K562 (cell line): ENCODE measurements at regions not wholly inside any gene's neighbourhood (a gene's known extent, or its start where the extent isn't known, plus 50 kb on each side); places are given as distances from the start of the nearest gene placed in this dataset.

Experiments used
- ATAC-seq: fragments of 200-7000 bp; cut with Tn5 transposase; 3 replicates; pipeline ENCODE4 v1.9.1; 2020; ENCODE audit warnings: moderate library complexity
- BruUV-seq: library from RNA; stranded (reverse); fragments of 400-500 nt; replicated peaks from 2 replicates; lab custom pipeline; 2021; lab: Mats Ljungman, UMichigan
- CTCF ChIA-PET: fragments of 300-600 bp; formaldehyde crosslinking; extraction: SDS; loops from one replicate; lab custom pipeline; 2021; ENCODE audit warnings: low intra/inter-chr PET ratio; lab: Yijun Ruan, JAX
- POLR2A ChIA-PET: fragments of 300-600, 350-650 bp; sonication (Branson Sonifier 250); formaldehyde crosslinking; extraction: SDS; loops from one replicate; lab custom pipeline; 2021; ENCODE audit warnings: antibody characterized with exemption, inconsistent platforms; lab: Yijun Ruan, JAX
- DNase-seq, 4 experiments: peaks; one replicate each; pipeline versions ENCODE4 v3.0.0 to v3.0.0-alpha.2; 2011 to 2018; ENCODE audit warnings: low spot score in 3 of 4, mixed read lengths in 3 of 4; ENCODE audit errors: extremely low read depth in 1 of 4
- FAIRE-seq: peaks from 2 replicates; lab custom pipeline; 2011; peaks lifted over from hg19 to GRCh38; lab: Jason Lieb, UNC
- H2AFZ ChIP-seq: 2 replicates; pipeline ENCODE4 v1.6.0; 2011; ENCODE audit warnings: low read depth, low read length, control low read depth, inconsistent platforms
- H3K27ac ChIP-seq: fragments of 200-600 bp; 3 replicates; pipeline ENCODE4 v1.8.0; 2011; ENCODE audit warnings: low read depth, mild to moderate bottlenecking, control low read depth, inconsistent platforms, low read length, moderate library complexity, mixed read lengths; ENCODE audit errors: extremely low read depth
- H3K27me3 ChIP-seq, 2 experiments: fragments of 300-600 bp in 1 of 2; 2 replicates in 1 of 2; 3 replicates in 1 of 2; pipeline versions ENCODE4 v1.6.0 to v1.8.0; 2011; ENCODE audit warnings: inconsistent platforms in 2 of 2, low read length in 2 of 2, mild to moderate bottlenecking in 1 of 2, mixed read lengths in 1 of 2, moderate library complexity in 1 of 2; ENCODE audit not compliant: control insufficient read depth in 2 of 2, insufficient read depth in 2 of 2
- H3K36me3 ChIP-seq: fragments of 300-600 bp; 3 replicates; pipeline ENCODE4 v1.8.0; 2011; ENCODE audit warnings: mild to moderate bottlenecking, low read length, inconsistent platforms; ENCODE audit not compliant: control insufficient read depth, insufficient read depth
- H3K4me1 ChIP-seq, 2 experiments: fragments of 200-600 bp in 1 of 2; replicated peaks in 1 of 2; 2 replicates in 1 of 2; 3 replicates in 1 of 2; pipeline versions ENCODE4 v1.5.1 to v1.8.0; 2011; ENCODE audit warnings: inconsistent platforms in 2 of 2, low read length in 2 of 2, mild to moderate bottlenecking in 1 of 2, mixed read lengths in 1 of 2, moderate library complexity in 1 of 2; ENCODE audit not compliant: control insufficient read depth in 2 of 2, insufficient read depth in 2 of 2
- H3K4me2 ChIP-seq: 2 replicates; pipeline ENCODE4 v1.6.1; 2011; ENCODE audit warnings: low read length, control low read depth, inconsistent platforms, mixed read lengths; ENCODE audit not compliant: insufficient read depth
- H3K4me3 ChIP-seq: fragments of 200-600 bp; sonication (generic), shearing (Covaris generic); 2 replicates; pipeline ENCODE4 v1.5.1; 2016; ENCODE audit warnings: control low read depth, inconsistent platforms
- H3K79me2 ChIP-seq: fragments of 200-600 bp; 3 replicates; pipeline ENCODE4 v1.8.0; 2011; ENCODE audit warnings: low read length, inconsistent platforms; ENCODE audit not compliant: control insufficient read depth, insufficient read depth
- H3K9ac ChIP-seq, 2 experiments: 2 replicates each; pipeline versions ENCODE4 v1.6.0 to v1.6.1; 2011; ENCODE audit warnings: low read depth in 2 of 2, low read length in 2 of 2, control low read depth in 1 of 2, inconsistent platforms in 1 of 2, mild to moderate bottlenecking in 1 of 2, mixed read lengths in 1 of 2; ENCODE audit not compliant: insufficient read depth in 1 of 2
- H3K9me1 ChIP-seq: one replicate; pipeline ENCODE4 v1.6.0; 2011; ENCODE audit warnings: inconsistent platforms, mild to moderate bottlenecking, low read length, moderate library complexity; ENCODE audit not compliant: control insufficient read depth, insufficient read depth
- H3K9me3 ChIP-seq: replicated peaks from 2 replicates; pipeline ENCODE4 v1.5.1; 2011; ENCODE audit warnings: low read depth, low read length, inconsistent platforms; ENCODE audit not compliant: control insufficient read depth, insufficient read depth
- H4K20me1 ChIP-seq: replicated peaks from 2 replicates; pipeline ENCODE4 v1.6.1; 2011; ENCODE audit warnings: low read length, inconsistent platforms, mixed read lengths; ENCODE audit not compliant: control insufficient read depth, insufficient read depth
- CHAMP1 ChIP-seq: fragments of 450-650 bp; IDR thresholded peaks from 2 replicates; pipeline ENCODE4 v1.6.1; 2016; ENCODE audit warnings: mild to moderate bottlenecking
- DLX4 ChIP-seq: fragments of 250-450 bp; sonication (Bioruptor Pico); IDR thresholded peaks from 2 replicates; pipeline ENCODE4 v1.6.1; 2021; ENCODE audit warnings: mild to moderate bottlenecking
- E2F8 ChIP-seq: fragments of 450-650 bp; IDR thresholded peaks from 2 replicates; pipeline ENCODE4 v1.7.1; 2018; ENCODE audit warnings: mild to moderate bottlenecking, low read depth; ENCODE audit not compliant: partially characterized antibody
- NCOA4 ChIP-seq: fragments of 450-650 bp; IDR thresholded peaks from 2 replicates; pipeline ENCODE4 v1.6.1; 2018; ENCODE audit warnings: mild to moderate bottlenecking; ENCODE audit not compliant: partially characterized antibody
- PHF20 ChIP-seq: fragments of 450-650 bp; IDR thresholded peaks from 2 replicates; pipeline ENCODE4 v1.6.1; 2018; ENCODE audit not compliant: partially characterized antibody
- PRDM10 ChIP-seq: fragments of 450-650 bp; IDR thresholded peaks from 2 replicates; pipeline ENCODE4 v1.6.1; 2018; ENCODE audit not compliant: partially characterized antibody
- SAFB ChIP-seq: fragments of 200-400 bp; formaldehyde crosslinking; IDR thresholded peaks from 2 replicates; pipeline ENCODE4 v1.6.1; 2017; ENCODE audit warnings: low read depth, low read length, borderline replicate concordance
- SNRNP70 ChIP-seq: fragments of 200-400 bp; formaldehyde crosslinking; optimal IDR thresholded peaks from 2 replicates; pipeline ENCODE3; 2017; ENCODE audit warnings: low read depth, low read length
- ZBTB33 ChIP-seq: sonication (generic); formaldehyde crosslinking; IDR thresholded peaks from 2 replicates; pipeline ENCODE4 v1.8.1; 2023; ENCODE audit warnings: mild to moderate bottlenecking, missing genetic modification reagents
- ZNF551 ChIP-seq: fragments of 250-450 bp; sonication (Bioruptor Pico); IDR thresholded peaks from 2 replicates; pipeline ENCODE4 v1.5.0; 2021; ENCODE audit warnings: mild to moderate bottlenecking, moderate library complexity
- WGBS: fragments of 100-300 bp; shearing (Covaris generic); methylation state at CpG from one replicate; pipeline ENCODE4 v1.1.6; 2016; ENCODE audit warnings: low coverage, mixed read lengths; ENCODE audit not compliant: insufficient coverage; ENCODE audit errors: missing lambda C conversion rate; 5-methylcytosine and 5-hydroxymethylcytosine counted together
- in situ Hi-C: fragments of 300-500 bp; cut with MboI; formaldehyde crosslinking; loops from 4 replicates; pipeline ENCODE4 v1.15.0; 2018; ENCODE audit warnings: inconsistent platforms, mixed read lengths
- intact Hi-C: fragments of 100-400 bp; cut with micrococcal nuclease; formaldehyde crosslinking; loops from 2 replicates; pipeline ENCODE4 v1.14.2; 2022

- no peak for FAIRE-seq
- H3K9ac ChIP-seq = no peak overlapping the region
- no peak overlapping the region for H2AFZ ChIP-seq
- ATAC-seq = no peak
- no peaks in the 10 kb centered on the region; the same call in none of the 2 replicates for H3K9me3 ChIP-seq
- WGBS = 0% methylated on average over 3 of the region's 3 CpGs
- H3K36me3 ChIP-seq = no peaks in the 10 kb centered on the region
- intact Hi-C loops (no loop called here), in situ Hi-C loops (no loop called here)
- ChIA-PET POLR2A (interaction anchor here (1.3 kb wide), 1 partner anchor 11 kb away, joined by 3 read pairs; no protein-coding TSS in a partner anchor), CTCF (no interaction called here)
- no peaks in the 10 kb centered on the region for H3K27me3 ChIP-seq
- H4K20me1 ChIP-seq = no peaks in the 10 kb centered on the region
- no peak overlapping the region for H3K4me2 ChIP-seq
- no peak for DNase-seq
- H3K9me1 ChIP-seq = no peaks in the 10 kb centered on the region
- H3K4me3 ChIP-seq = no peak overlapping the region
- BruUV-seq = no TSS peak
- H3K79me2 ChIP-seq = no peaks in the 10 kb centered on the region
- no peaks in the 10 kb centered on the region for H3K4me1 ChIP-seq
- H3K27ac ChIP-seq = no peak overlapping the region
- TF ChIP-seq DLX4 (CRISPR knock-in tag) = no peak
- no peak for TF ChIP-seq ZNF551
- TF ChIP-seq PHF20 = no peak
- no peak for TF ChIP-seq E2F8
- no peak for TF ChIP-seq CHAMP1
- no peak for TF ChIP-seq ZBTB33
- TF ChIP-seq NCOA4 = no peak
- no peak for TF ChIP-seq SNRNP70
- TF ChIP-seq SAFB = no peak
- TF ChIP-seq PRDM10 = no peak
Observed at GRCh38 chr3:36257158-36257852, 123.0 kb upstream of the STAC start.
